Activated naive CD8-positive, alpha-beta T cell treated with anti-CD3 and anti-CD28 coated beads, Interleukin-2, amount 50 U/mL, for 16 hours (primary cell): ENCODE measurements at regions not wholly inside any gene's neighbourhood (a gene's known extent, or its start where the extent isn't known, plus 50 kb on each side); places are given as distances from the start of the nearest gene placed in this dataset.
"Not testable (repeated sequence)": the region's sequence is repeated elsewhere in the genome, so short reads cannot be mapped to it uniquely, and the experiment has no call there.

Experiments
- DNase-seq: peaks from one replicate; pipeline ENCODE4 v3.0.0-alpha.2; 2020; ENCODE audit warnings: low read depth, low spot score

- no peak for DNase-seq
Measured at GRCh38 chr1:195236991-195237889, 1371.0 kb downstream of the KCNT2 start.

GRCh38 chr1:195218428-195219212 is 1389.6 kb downstream of the KCNT2 start:
- no peak for DNase-seq

GRCh38 chr1:195202241-195202640 is 1406.0 kb downstream of the KCNT2 start:
- no peak for DNase-seq

- no peak for DNase-seq
Measured at GRCh38 chr1:195200772-195201171, 1407.5 kb downstream of the KCNT2 start.

- no peak for DNase-seq
Measured at GRCh38 chr1:195197116-195197515, 1411.1 kb downstream of the KCNT2 start.

- DNase-seq, result no peak
Measured at GRCh38 chr1:195195423-195196057, 1412.7 kb downstream of the KCNT2 start.

- DNase-seq, result no peak
Measured at GRCh38 chr1:195193134-195193533, 1415.1 kb downstream of the KCNT2 start.

- no peak for DNase-seq
Measured at GRCh38 chr1:195188821-195189220, 1419.4 kb downstream of the KCNT2 start.

- DNase-seq, result no peak
Measured at GRCh38 chr1:195186544-195186943, 1421.7 kb downstream of the KCNT2 start.

GRCh38 chr1:195185736-195186135 is 1422.5 kb downstream of the KCNT2 start:
- no peak for DNase-seq

- no peak for DNase-seq
Measured at GRCh38 chr1:195185321-195185720, 1422.9 kb downstream of the KCNT2 start.

- no peak for DNase-seq
Measured at GRCh38 chr1:195173753-195174152, 1434.5 kb downstream of the KCNT2 start.

GRCh38 chr1:195159795-195160194 is 1448.4 kb downstream of the KCNT2 start:
- DNase-seq, result not testable (repeated sequence)

GRCh38 chr1:195158091-195158490 is 1450.1 kb downstream of the KCNT2 start:
- no peak for DNase-seq

GRCh38 chr1:195153107-195153506 is 1455.1 kb downstream of the KCNT2 start:
- no peak for DNase-seq

- no peak for DNase-seq
Measured at GRCh38 chr1:195150768-195151167, 1457.5 kb downstream of the KCNT2 start.

GRCh38 chr1:195141294-195141693 is 1466.9 kb downstream of the KCNT2 start:
- DNase-seq, result no peak

- no peak for DNase-seq
Measured at GRCh38 chr1:195130598-195130997, 1477.6 kb downstream of the KCNT2 start.

- no peak for DNase-seq
Measured at GRCh38 chr1:195122497-195122896, 1485.7 kb downstream of the KCNT2 start.

GRCh38 chr1:195113471-195113870 is 1494.8 kb downstream of the KCNT2 start:
- no peak for DNase-seq

- DNase-seq, result no peak
Measured at GRCh38 chr1:195105773-195106172, 1502.5 kb downstream of the KCNT2 start.

GRCh38 chr1:195105281-195105680 is 1503.0 kb downstream of the KCNT2 start:
- DNase-seq, result no peak
